Tibial artery (tissue), 4 donors: ENCODE measurements at regions not wholly inside any gene's neighbourhood (a gene's known extent, or its start where the extent isn't known, plus 50 kb on each side); places are given as distances from the start of the nearest gene placed in this dataset.

Source experiments
- DNase-seq, 2 donors: peaks; one replicate each; pipeline ENCODE4 v3.0.0-alpha.2; 2019
- H3K27ac ChIP-seq, 2 donors: fragments of 200-600 bp; sonication (generic) in 1 of 2; 1 replicate in 1 of 2; 2 replicates in 1 of 2; pipeline ENCODE4 v1.5.1; 2018 to 2019; ENCODE audit warnings: mild to moderate bottlenecking in 1 of 2
- H3K27me3 ChIP-seq, 2 donors: fragments of 200-600 bp; sonication (generic) in 1 of 2; one replicate each; pipeline versions ENCODE4 v1.5.1 to v1.6.0; 2016 to 2019
- H3K36me3 ChIP-seq, 3 donors: fragments of 200-600 bp; sonication (generic) in 2 of 3; one replicate each; pipeline ENCODE4 v1.5.1; 2016 to 2019; ENCODE audit warnings: mild to moderate bottlenecking in 2 of 3
- H3K4me1 ChIP-seq, 4 donors: fragments of 200-600 bp; sonication (generic) in 2 of 4; 1 replicate in 3 of 4; 2 replicates in 1 of 4; pipeline ENCODE4 v1.5.1; 2016 to 2019
- H3K4me3 ChIP-seq, 2 donors: fragments of 200-600 bp; sonication (generic) in 1 of 2; 1 replicate in 1 of 2; 2 replicates in 1 of 2; pipeline ENCODE4 v1.5.1; 2018 to 2019; ENCODE audit warnings: mild to moderate bottlenecking in 2 of 2
- H3K9me3 ChIP-seq, 3 donors: fragments of 200-600 bp; sonication (generic) in 1 of 3; one replicate each; pipeline ENCODE4 v1.5.1; 2016 to 2019
- intact Hi-C: fragments of 100-400 bp; cut with DNase I; formaldehyde crosslinking; loops from one replicate; pipeline ENCODE4 v1.15.0; 2023; ENCODE audit warnings: low total_unique reads
- TF ChIP-seq, protein P1 (sequence below), 2 experiments: fragments of 200-600 bp in 1 of 2; fragments of 450-650 bp in 1 of 2; IDR thresholded peaks; one replicate each; pipeline ENCODE4 v1.5.1; 2017 to 2019; ENCODE audit warnings: antibody characterized with exemption in 2 of 2, mild to moderate bottlenecking in 1 of 2, moderate library complexity in 1 of 2

DNA sequence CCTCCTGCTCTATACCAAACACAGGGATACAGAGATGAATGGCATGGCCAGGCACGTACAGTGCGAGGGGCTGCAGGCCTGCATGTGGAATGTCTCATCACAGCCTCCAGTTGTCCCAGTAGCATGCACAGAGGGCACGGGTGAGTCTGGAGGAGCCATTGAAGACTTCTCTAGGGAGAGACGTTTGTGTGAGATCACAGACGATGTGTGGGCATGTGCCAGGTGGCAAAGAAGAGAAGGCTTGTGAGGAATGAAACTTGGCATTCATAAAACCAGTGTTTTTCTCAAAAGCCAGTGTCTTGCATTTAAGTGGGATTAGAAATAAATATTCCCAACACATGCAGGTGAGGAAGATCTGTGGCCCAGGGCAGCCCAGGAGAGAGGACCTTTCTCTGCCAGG lies 119.1 kb upstream of the UBE3A start:
- no peaks in the 10 kb centered on the region for H3K36me3 ChIP-seq
- H3K27ac ChIP-seq, result no peak overlapping the region
- no peaks in the 10 kb centered on the region for H3K9me3 ChIP-seq
- TF ChIP-seq, protein P1, sequence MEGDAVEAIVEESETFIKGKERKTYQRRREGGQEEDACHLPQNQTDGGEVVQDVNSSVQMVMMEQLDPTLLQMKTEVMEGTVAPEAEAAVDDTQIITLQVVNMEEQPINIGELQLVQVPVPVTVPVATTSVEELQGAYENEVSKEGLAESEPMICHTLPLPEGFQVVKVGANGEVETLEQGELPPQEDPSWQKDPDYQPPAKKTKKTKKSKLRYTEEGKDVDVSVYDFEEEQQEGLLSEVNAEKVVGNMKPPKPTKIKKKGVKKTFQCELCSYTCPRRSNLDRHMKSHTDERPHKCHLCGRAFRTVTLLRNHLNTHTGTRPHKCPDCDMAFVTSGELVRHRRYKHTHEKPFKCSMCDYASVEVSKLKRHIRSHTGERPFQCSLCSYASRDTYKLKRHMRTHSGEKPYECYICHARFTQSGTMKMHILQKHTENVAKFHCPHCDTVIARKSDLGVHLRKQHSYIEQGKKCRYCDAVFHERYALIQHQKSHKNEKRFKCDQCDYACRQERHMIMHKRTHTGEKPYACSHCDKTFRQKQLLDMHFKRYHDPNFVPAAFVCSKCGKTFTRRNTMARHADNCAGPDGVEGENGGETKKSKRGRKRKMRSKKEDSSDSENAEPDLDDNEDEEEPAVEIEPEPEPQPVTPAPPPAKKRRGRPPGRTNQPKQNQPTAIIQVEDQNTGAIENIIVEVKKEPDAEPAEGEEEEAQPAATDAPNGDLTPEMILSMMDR (IDR thresholded peaks at IDR 0.05), result no peak
- H3K27me3 ChIP-seq, result no peaks in the 10 kb centered on the region
- DNase-seq, result no peak
- no peak overlapping the region for H3K4me3 ChIP-seq
- H3K4me1 ChIP-seq, result peaks cover 0 to under 1% (median 0%) of the 10 kb centered on the region in 4 donors
- intact Hi-C loops, result no loop called here

DNA sequence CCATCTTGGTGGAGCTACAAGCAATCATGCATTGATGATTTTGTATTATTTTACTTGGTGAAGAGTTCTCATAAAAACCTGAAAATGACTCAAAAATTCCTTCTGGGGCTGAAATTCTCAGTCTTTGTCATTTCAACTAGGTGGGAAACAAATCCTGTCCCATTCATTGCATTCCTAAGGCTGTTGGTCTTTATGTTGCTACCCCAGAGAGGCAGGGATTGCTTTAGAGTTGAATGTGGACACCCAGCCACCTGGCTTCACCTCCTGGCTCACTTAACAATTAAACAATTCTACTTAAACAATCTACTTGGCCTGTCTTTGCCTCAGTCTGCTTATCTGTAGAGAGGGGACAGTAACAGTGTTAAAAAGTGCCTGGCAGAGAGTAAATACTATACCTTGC lies 117.3 kb upstream of the UBE3A start:
- TF ChIP-seq, protein P1 (IDR thresholded peaks at IDR 0.05), result no peak
- no peak overlapping the region for H3K4me3 ChIP-seq
- intact Hi-C loops, result no loop called here
- no peaks in the 10 kb centered on the region for H3K9me3 ChIP-seq
- no peaks in the 10 kb centered on the region for H3K4me1 ChIP-seq
- H3K36me3 ChIP-seq, result no peaks in the 10 kb centered on the region
- no peaks in the 10 kb centered on the region for H3K27me3 ChIP-seq
- no peak for DNase-seq
- no peak overlapping the region for H3K27ac ChIP-seq

DNA sequence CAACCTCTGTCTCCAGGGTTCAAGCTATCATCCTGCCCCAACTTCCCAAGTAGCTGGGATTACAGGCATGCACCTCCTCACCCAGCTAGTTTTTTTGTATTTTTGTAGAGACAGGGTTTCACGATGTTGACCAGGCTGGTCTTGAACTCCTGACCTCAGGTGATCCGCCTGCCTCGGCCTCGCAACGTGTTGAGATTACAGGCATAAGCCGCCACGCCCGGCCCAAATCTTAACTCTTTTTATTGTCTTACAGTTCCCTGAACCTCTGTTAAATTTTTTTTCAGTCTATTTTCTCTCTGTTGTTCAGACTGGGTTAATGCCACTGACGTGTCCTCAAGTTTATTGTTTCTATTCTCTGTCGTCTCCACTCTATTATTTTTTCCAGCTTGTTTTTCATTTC lies 115.8 kb upstream of the UBE3A start:
- Histone ChIP-seq H3K4me3 (no peak overlapping the region), H3K27ac (no peak overlapping the region), H3K27me3 (no peaks in the 10 kb centered on the region), H3K9me3 (no peaks in the 10 kb centered on the region), H3K4me1 (no peaks in the 10 kb centered on the region), H3K36me3 (no peaks in the 10 kb centered on the region)
- intact Hi-C loops, result no loop called here
- TF ChIP-seq, protein P1 (IDR thresholded peaks at IDR 0.05), result no peak
- DNase-seq, result no peak

DNA sequence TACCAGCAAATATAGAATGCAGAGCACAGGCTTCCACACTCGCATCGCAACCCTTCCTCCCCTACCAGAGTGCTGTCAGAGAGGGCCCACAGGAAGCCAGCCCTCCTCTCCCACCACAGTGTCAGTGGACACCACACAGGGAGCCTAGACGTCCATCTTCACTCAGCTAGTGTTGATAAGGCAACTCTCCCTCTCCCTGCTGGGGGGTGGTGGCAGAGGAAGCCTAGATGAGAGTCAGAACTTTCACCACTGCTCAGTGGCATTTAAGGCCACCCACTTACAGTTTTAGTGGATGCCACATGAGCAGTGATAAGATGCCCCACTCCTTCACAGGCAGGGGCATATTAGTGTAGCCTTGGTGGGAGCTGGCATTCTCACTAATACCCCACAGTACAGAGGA lies 109.8 kb upstream of the UBE3A start:
- Histone ChIP-seq H3K27ac (no peak overlapping the region), H3K36me3 (no peaks in the 10 kb centered on the region), H3K4me1 (peaks cover 0 to 1% (median under 1%) of the 10 kb centered on the region in 4 donors), H3K27me3 (no peaks in the 10 kb centered on the region), H3K9me3 (no peaks in the 10 kb centered on the region), H3K4me3 (no peak overlapping the region)
- DNase-seq, result no peak
- intact Hi-C loops, result no loop called here
- TF ChIP-seq, protein P1 (IDR thresholded peaks at IDR 0.05), result no peak

DNA sequence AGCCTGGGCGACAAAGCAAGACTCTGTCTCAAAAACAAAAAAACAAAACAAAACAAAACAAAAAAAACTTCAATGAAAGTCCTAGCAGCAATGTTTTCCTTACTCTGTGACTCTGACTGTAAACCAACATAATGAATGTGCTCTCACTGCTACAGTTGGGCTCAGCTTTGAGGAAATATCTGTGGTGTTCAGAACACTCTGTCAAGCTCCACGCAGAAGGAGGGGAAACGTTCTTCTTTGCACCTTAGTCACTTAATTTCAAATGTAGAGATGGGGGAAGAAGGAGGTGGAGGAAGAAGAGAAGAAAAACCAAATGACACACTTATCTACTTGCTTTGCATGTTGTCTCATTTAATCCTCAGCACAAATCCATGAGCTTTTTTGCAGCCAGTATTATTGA lies 107.1 kb upstream of the UBE3A start:
- H3K4me3 ChIP-seq, result no peak overlapping the region
- intact Hi-C loops, result no loop called here
- H3K4me1 ChIP-seq, result peaks cover 0 to 14% (median 6%) of the 10 kb centered on the region in 4 donors
- DNase-seq, result no peak
- H3K36me3 ChIP-seq, result no peaks in the 10 kb centered on the region
- no peak overlapping the region for H3K27ac ChIP-seq
- H3K9me3 ChIP-seq, result no peaks in the 10 kb centered on the region
- no peaks in the 10 kb centered on the region for H3K27me3 ChIP-seq
- TF ChIP-seq, protein P1 (IDR thresholded peaks at IDR 0.05), result no peak

DNA sequence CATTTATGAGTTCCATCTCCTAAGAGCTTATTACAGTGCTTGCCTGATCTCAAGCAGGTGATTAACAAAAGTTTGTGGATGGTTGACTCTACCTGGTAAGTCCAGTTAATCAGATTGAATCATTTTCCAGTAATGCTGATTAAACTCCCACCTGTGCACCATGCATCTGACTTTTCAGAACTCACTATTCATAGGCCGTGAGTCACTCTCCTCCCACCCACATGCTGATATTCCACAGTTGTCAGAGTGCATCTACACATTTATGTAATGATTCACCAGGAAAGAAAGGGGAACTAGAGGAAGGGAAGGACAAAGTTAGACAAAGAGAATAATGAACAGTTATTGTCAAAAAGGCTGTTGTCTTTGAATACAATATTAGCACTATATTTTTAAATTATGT lies 106.2 kb upstream of the UBE3A start:
- no peaks in the 10 kb centered on the region for H3K9me3 ChIP-seq
- no peak overlapping the region for H3K27ac ChIP-seq
- no peaks in the 10 kb centered on the region for H3K36me3 ChIP-seq
- H3K4me1 ChIP-seq, result peaks cover 0 to 14% (median 6%) of the 10 kb centered on the region in 4 donors
- intact Hi-C loops, result no loop called here
- H3K4me3 ChIP-seq, result no peak overlapping the region
- TF ChIP-seq, protein P1 (IDR thresholded peaks at IDR 0.05), result no peak
- H3K27me3 ChIP-seq, result no peaks in the 10 kb centered on the region
- DNase-seq, result no peak
